AG04450 (cell line): ENCODE measurements at regions not wholly inside any gene's neighbourhood (a gene's known extent, or its start where the extent isn't known, plus 50 kb on each side); places are given as distances from the start of the nearest gene placed in this dataset.

Source experiments
- CTCF ChIA-PET: fragments of 300-600, 350-600 bp; formaldehyde crosslinking; extraction: SDS; loops from one replicate; lab custom pipeline; 2022; ENCODE audit warnings: antibody characterized with exemption, inconsistent platforms; lab: Charles Lee
- POLR2A ChIA-PET: fragments of 350-600 bp; formaldehyde crosslinking; extraction: SDS; loops from one replicate; lab custom pipeline; 2021; ENCODE audit warnings: antibody characterized with exemption, inconsistent platforms; lab: Yijun Ruan, JAX
- DNase-seq: peaks from one replicate; pipeline ENCODE4 v3.0.0-alpha.2; 2011; ENCODE audit warnings: low read depth, low spot score
- H3K27ac ChIP-seq: one replicate; pipeline ENCODE4 v1.5.1; 2012; ENCODE audit warnings: low read depth, low read length, control low read depth
- H3K27me3 ChIP-seq: one replicate; pipeline ENCODE4 v1.6.0; 2012; ENCODE audit warnings: low read length; ENCODE audit not compliant: control insufficient read depth, insufficient read depth
- H3K4me3 ChIP-seq: 2 replicates; pipeline ENCODE4 v1.5.1; 2011; ENCODE audit warnings: mild to moderate bottlenecking, low read depth, low read length, control low read depth
- H3K9me3 ChIP-seq: 2 replicates; pipeline ENCODE4 v1.5.1; 2012; ENCODE audit warnings: low read length; ENCODE audit not compliant: control insufficient read depth, insufficient read depth
- CTCF ChIP-seq: IDR thresholded peaks from 2 replicates; pipeline ENCODE4 v1.5.1; 2011; ENCODE audit warnings: low read depth, low read length, control low read depth, inconsistent platforms

DNA sequence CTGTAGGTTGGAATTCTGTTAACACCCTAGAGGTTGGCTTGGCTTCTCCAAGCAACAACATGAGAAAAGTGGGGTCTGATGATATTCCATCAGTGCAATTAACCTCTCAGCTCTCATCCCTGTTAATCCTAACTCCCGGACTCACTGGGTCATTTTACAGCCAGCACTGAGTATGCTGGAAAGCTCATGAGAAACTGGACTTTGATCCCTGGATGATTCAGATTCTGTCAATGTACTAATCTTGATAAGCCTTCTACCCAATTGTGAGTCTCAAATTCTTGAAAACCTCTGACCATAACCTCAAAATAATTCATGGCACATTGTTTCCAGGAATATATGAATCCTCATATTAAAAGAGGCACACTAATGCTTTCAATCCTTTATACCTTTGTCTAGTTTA lies 244.3 kb upstream of the DCAF8L1 start:
- Histone ChIP-seq H3K9me3 (no peaks in the 10 kb centered on the region), H3K4me3 (no peak overlapping the region), H3K27ac (no peak overlapping the region), H3K27me3 (no peaks in the 10 kb centered on the region)
- ChIA-PET POLR2A (no interaction called here), CTCF (interaction anchor here (0.7 kb wide), 1 partner anchor 12 kb away, joined by 4 read pairs; no protein-coding TSS in a partner anchor)
- no peak for DNase-seq
- TF ChIP-seq CTCF = no peak

- CTCF ChIA-PET = interaction anchor here (0.6 kb wide), 1 partner anchor 957 kb away, joined by 4 read pairs; no protein-coding TSS in a partner anchor
- POLR2A ChIA-PET = no interaction called here
- Histone ChIP-seq H3K27ac (no peak overlapping the region), H3K9me3 (no peaks in the 10 kb centered on the region), H3K27me3 (no peaks in the 10 kb centered on the region), H3K4me3 (no peak overlapping the region)
- no peak for DNase-seq
- TF ChIP-seq CTCF = no peak
These were observed 242.7 kb upstream of the DCAF8L1 start for GRCh38 chrX:28223991-28224390.

DNA sequence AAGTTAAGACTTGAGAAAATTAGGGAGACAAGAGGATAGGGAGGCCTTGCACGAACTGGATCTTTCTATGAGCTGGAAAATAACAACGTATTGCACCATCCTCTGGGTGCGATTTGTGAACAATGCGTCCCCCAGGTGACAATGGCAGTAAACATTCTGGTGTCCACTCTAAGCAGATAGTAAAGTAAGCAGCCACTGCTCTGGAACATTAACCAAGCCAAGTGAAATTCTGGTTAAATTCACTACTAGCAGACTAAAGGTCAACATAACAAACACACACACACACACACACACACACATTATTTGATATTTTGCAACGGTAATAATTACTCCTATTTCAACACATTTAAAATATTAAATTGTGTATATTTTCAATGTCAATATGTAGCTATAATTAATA lies 242.2 kb upstream of the DCAF8L1 start:
- POLR2A ChIA-PET = no interaction called here
- CTCF ChIA-PET = interaction anchor here (0.6 kb wide), 1 partner anchor 957 kb away, joined by 4 read pairs; no protein-coding TSS in a partner anchor
- DNase-seq = no peak
- no peak for TF ChIP-seq CTCF
- H3K27ac ChIP-seq = no peak overlapping the region
- H3K9me3 ChIP-seq = no peaks in the 10 kb centered on the region
- H3K4me3 ChIP-seq = no peak overlapping the region
- H3K27me3 ChIP-seq = no peaks in the 10 kb centered on the region

- DNase-seq = no peak
- ChIA-PET CTCF (no interaction called here), POLR2A (no interaction called here)
- H3K9me3 ChIP-seq = no peaks in the 10 kb centered on the region
- TF ChIP-seq CTCF = no peak
- H3K4me3 ChIP-seq = no peak overlapping the region
- H3K27me3 ChIP-seq = no peaks in the 10 kb centered on the region
- H3K27ac ChIP-seq = no peak overlapping the region
These were observed 224.7 kb upstream of the DCAF8L1 start for GRCh38 chrX:28205905-28206304.

GRCh38 chrX:28205126-28205525 lies 223.9 kb upstream of the DCAF8L1 start:
- DNase-seq = no peak
- Histone ChIP-seq H3K27me3 (no peaks in the 10 kb centered on the region), H3K4me3 (no peak overlapping the region), H3K9me3 (no peaks in the 10 kb centered on the region), H3K27ac (no peak overlapping the region)
- CTCF ChIA-PET = no interaction called here
- POLR2A ChIA-PET = no interaction called here
- TF ChIP-seq CTCF = no peak
